ENCODE measurements at regions not wholly inside any gene's neighbourhood (a gene's known extent, or its start where the extent isn't known, plus 50 kb on each side); places are given as distances from the start of the nearest gene placed in this dataset.
A peak's percentile ranks its signal among the peaks of the same experiment; 100 is the strongest.

GRCh38 chr6:170046791-170047626 lies 243.9 kb downstream of the DLL1 start:
- no peak overlapping the region for H3K4me3 ChIP-seq (ENCODE audit: low read depth, low read length)
- DNase-seq (ENCODE audit: low read depth), result peak; percentile 85
- TF ChIP-seq CTCF (IDR thresholded peaks at IDR 0.05; ENCODE audit: low read depth, low read length), result no peak
- TF ChIP-seq MYC (IDR thresholded peaks at IDR 0.05; ENCODE audit: low read depth, low read length), result peak; percentile 75
- TF ChIP-seq POLR2A (IDR thresholded peaks at IDR 0.05; ENCODE audit: extremely low read depth, insufficient read length), result no peak
- peak; percentile 48 for TF ChIP-seq MAX (IDR thresholded peaks at IDR 0.05; ENCODE audit: low read depth, low read length)

- TF ChIP-seq CTCF (IDR thresholded peaks at IDR 0.05; ENCODE audit: low read depth, low read length) (no peak), MYC (IDR thresholded peaks at IDR 0.05; ENCODE audit: low read depth, low read length) (no peak), POLR2A (IDR thresholded peaks at IDR 0.05; ENCODE audit: extremely low read depth, insufficient read length) (no peak), MAX (IDR thresholded peaks at IDR 0.05; ENCODE audit: low read depth, low read length) (no peak)
- H3K4me3 ChIP-seq (ENCODE audit: low read depth, low read length), result no peak overlapping the region
- DNase-seq (ENCODE audit: low read depth), result no peak
Observed at GRCh38 chr6:170045981-170046667, 244.8 kb downstream of the DLL1 start.

- DNase-seq (ENCODE audit: low read depth), result no peak
- TF ChIP-seq MYC (IDR thresholded peaks at IDR 0.05; ENCODE audit: low read depth, low read length), result no peak
- TF ChIP-seq POLR2A (IDR thresholded peaks at IDR 0.05; ENCODE audit: extremely low read depth, insufficient read length), result no peak
- TF ChIP-seq CTCF (IDR thresholded peaks at IDR 0.05; ENCODE audit: low read depth, low read length), result no peak
- TF ChIP-seq MAX (IDR thresholded peaks at IDR 0.05; ENCODE audit: low read depth, low read length), result no peak
- H3K4me3 ChIP-seq (ENCODE audit: low read depth, low read length), result no peak overlapping the region
Observed at GRCh38 chr6:170045563-170045960, 245.3 kb downstream of the DLL1 start.

- no peak overlapping the region for H3K4me3 ChIP-seq (ENCODE audit: low read depth, low read length)
- TF ChIP-seq MYC (IDR thresholded peaks at IDR 0.05; ENCODE audit: low read depth, low read length), result no peak
- TF ChIP-seq POLR2A (IDR thresholded peaks at IDR 0.05; ENCODE audit: extremely low read depth, insufficient read length), result no peak
- TF ChIP-seq MAX (IDR thresholded peaks at IDR 0.05; ENCODE audit: low read depth, low read length), result no peak
- no peak for TF ChIP-seq CTCF (IDR thresholded peaks at IDR 0.05; ENCODE audit: low read depth, low read length)
- no peak for DNase-seq (ENCODE audit: low read depth)
Observed at GRCh38 chr6:170044836-170045562, 245.9 kb downstream of the DLL1 start.

- H3K4me3 ChIP-seq (ENCODE audit: low read depth, low read length), result no peak overlapping the region
- DNase-seq (ENCODE audit: low read depth), result no peak
- TF ChIP-seq MYC (IDR thresholded peaks at IDR 0.05; ENCODE audit: low read depth, low read length), result no peak
- TF ChIP-seq MAX (IDR thresholded peaks at IDR 0.05; ENCODE audit: low read depth, low read length), result no peak
Observed at GRCh38 chr6:170043881-170044790, 246.7 kb downstream of the DLL1 start.
